ENCODE measurements at regions not wholly inside any gene's neighbourhood (a gene's known extent, or its start where the extent isn't known, plus 50 kb on each side); places are given as distances from the start of the nearest gene placed in this dataset.

DNA sequence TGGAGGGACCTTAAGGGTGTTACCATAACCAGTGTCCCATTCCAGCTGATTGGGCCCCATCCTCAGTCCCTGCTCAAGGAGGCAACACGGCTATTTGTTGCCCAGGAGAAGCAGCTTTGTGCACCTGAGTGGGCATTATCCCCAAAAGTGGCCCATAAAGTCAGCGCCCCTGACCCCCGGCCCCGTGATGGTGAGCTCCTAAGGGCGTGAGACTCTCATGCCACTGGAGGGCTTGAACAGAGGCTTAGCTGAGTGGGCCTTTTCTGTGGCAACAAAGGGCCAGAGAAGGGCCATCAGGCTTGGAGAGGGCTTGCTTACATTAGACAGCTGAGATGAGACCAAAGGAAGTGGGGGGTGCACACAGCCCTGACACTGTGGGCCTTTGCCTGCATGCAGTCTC, 99.2 kb upstream of the RAB6C start:
- H3K27ac ChIP-seq (ENCODE audit: control insufficient read depth, insufficient read depth, low read length), result no peak overlapping the region
- H3K36me3 ChIP-seq (ENCODE audit: control insufficient read depth in 2 of 2, extremely low read depth in 1 of 2, insufficient read depth in 2 of 2, low read length in 2 of 2), result no peaks in the 10 kb centered on the region
- no peaks in the 10 kb centered on the region for H3K79me2 ChIP-seq (ENCODE audit: control insufficient read depth, insufficient read depth, low read length)
- H3K9me1 ChIP-seq (ENCODE audit: control insufficient read depth, extremely low read depth, insufficient read depth, low read length), result no peaks in the 10 kb centered on the region
- TF ChIP-seq EZH2 (IDR thresholded peaks at IDR 0.05; ENCODE audit: low read length), result no peak
- TF ChIP-seq CTCF (optimal IDR thresholded peaks at IDR 0.05 in 1 of 3, IDR thresholded peaks at IDR 0.05 in 1 of 3, conservative IDR thresholded peaks at IDR 0.05 in 1 of 3; ENCODE audit: extremely low read depth in 1 of 3, insufficient read depth in 2 of 3, low read length in 3 of 3), result no peak
- no peaks in the 10 kb centered on the region for H3K9me3 ChIP-seq (ENCODE audit: control insufficient read depth, low read depth, low read length)
- H3K9ac ChIP-seq (ENCODE audit: control insufficient read depth, extremely low read depth, insufficient read depth, low read length), result no peak overlapping the region
- H3K4me3 ChIP-seq (ENCODE audit: control insufficient read depth in 2 of 3, extremely low read depth in 1 of 3, insufficient read depth in 2 of 3, low read depth in 1 of 3, low read length in 3 of 3), result no peak overlapping the region
- no peaks in the 10 kb centered on the region for H3K27me3 ChIP-seq (ENCODE audit: control insufficient read depth, extremely low read depth, insufficient read depth, low read length)
- no peak for DNase-seq (ENCODE audit: low read depth, low spot score)
- H4K20me1 ChIP-seq (ENCODE audit: control insufficient read depth, extremely low read depth, insufficient read depth, low read length), result no peaks in the 10 kb centered on the region
- dilution Hi-C loops (cut with MboI; ENCODE audit: extremely low pct_ligation_motif_present, low sequenced_read_pairs), result no loop called here
- no peak overlapping the region for H3K4me2 ChIP-seq (ENCODE audit: control insufficient read depth, extremely low read depth, insufficient read depth, low read depth, low read length)
- H2AFZ ChIP-seq (ENCODE audit: control insufficient read depth, low read length), result no peak overlapping the region
- H3K4me1 ChIP-seq (ENCODE audit: control insufficient read depth, extremely low read depth, insufficient read depth, low read length), result peaks cover 5% of the 10 kb centered on the region
- FAIRE-seq, result no peak

DNA sequence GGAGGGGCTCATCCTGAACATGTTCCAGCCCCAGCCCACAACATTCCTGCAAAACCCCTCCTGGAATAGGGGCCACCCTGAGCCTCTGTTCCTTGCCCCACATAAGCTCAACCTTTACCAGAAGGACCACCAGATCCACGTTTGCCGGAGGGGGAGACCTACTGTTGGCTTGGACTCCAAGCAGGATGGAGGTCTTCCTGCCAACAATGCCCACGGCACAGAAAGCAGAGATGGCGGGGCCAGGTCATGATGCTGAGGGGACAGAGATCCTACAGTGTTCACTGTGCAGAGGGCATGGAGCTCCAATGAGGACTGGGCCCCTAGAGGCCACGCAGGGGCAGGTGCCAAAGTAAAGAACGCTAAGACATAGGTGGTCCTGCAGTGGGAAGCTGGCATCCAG, 98.5 kb upstream of the RAB6C start:
- no peak overlapping the region for H3K27ac ChIP-seq (ENCODE audit: control insufficient read depth, insufficient read depth, low read length)
- no peaks in the 10 kb centered on the region for H3K27me3 ChIP-seq (ENCODE audit: control insufficient read depth, extremely low read depth, insufficient read depth, low read length)
- no peaks in the 10 kb centered on the region for H3K79me2 ChIP-seq (ENCODE audit: control insufficient read depth, insufficient read depth, low read length)
- H3K4me2 ChIP-seq (ENCODE audit: control insufficient read depth, extremely low read depth, insufficient read depth, low read depth, low read length), result no peak overlapping the region
- DNase-seq (ENCODE audit: low read depth, low spot score) (no peak), FAIRE-seq (no peak)
- dilution Hi-C loops (cut with MboI; ENCODE audit: extremely low pct_ligation_motif_present, low sequenced_read_pairs), result no loop called here
- H4K20me1 ChIP-seq (ENCODE audit: control insufficient read depth, extremely low read depth, insufficient read depth, low read length), result no peaks in the 10 kb centered on the region
- no peaks in the 10 kb centered on the region for H3K9me1 ChIP-seq (ENCODE audit: control insufficient read depth, extremely low read depth, insufficient read depth, low read length)
- no peaks in the 10 kb centered on the region for H3K9me3 ChIP-seq (ENCODE audit: control insufficient read depth, low read depth, low read length)
- no peak overlapping the region for H3K4me3 ChIP-seq (ENCODE audit: control insufficient read depth in 2 of 3, extremely low read depth in 1 of 3, insufficient read depth in 2 of 3, low read depth in 1 of 3, low read length in 3 of 3)
- TF ChIP-seq CTCF (optimal IDR thresholded peaks at IDR 0.05 in 1 of 3, IDR thresholded peaks at IDR 0.05 in 1 of 3, conservative IDR thresholded peaks at IDR 0.05 in 1 of 3; ENCODE audit: extremely low read depth in 1 of 3, insufficient read depth in 2 of 3, low read length in 3 of 3) (no peak), EZH2 (IDR thresholded peaks at IDR 0.05; ENCODE audit: low read length) (no peak)
- no peak overlapping the region for H3K9ac ChIP-seq (ENCODE audit: control insufficient read depth, extremely low read depth, insufficient read depth, low read length)
- no peaks in the 10 kb centered on the region for H3K36me3 ChIP-seq (ENCODE audit: control insufficient read depth in 2 of 2, extremely low read depth in 1 of 2, insufficient read depth in 2 of 2, low read length in 2 of 2)
- H3K4me1 ChIP-seq (ENCODE audit: control insufficient read depth, extremely low read depth, insufficient read depth, low read length), result peaks cover 5% of the 10 kb centered on the region
- H2AFZ ChIP-seq (ENCODE audit: control insufficient read depth, low read length), result no peak overlapping the region
